WTC11 (cell line): ENCODE measurements at regions not wholly inside any gene's neighbourhood (a gene's known extent, or its start where the extent isn't known, plus 50 kb on each side); places are given as distances from the start of the nearest gene placed in this dataset.

Experiments
- ATAC-seq: fragments of 200-7000 bp; cut with Tn5 transposase; 2 replicates; pipeline ENCODE4 v1.10.0; 2021; ENCODE audit warnings: mild to moderate bottlenecking, moderate library complexity
- CTCF ChIA-PET: fragments of 300-600 bp; sonication (Branson Sonifier 250); formaldehyde crosslinking; loops from one replicate; lab custom pipeline; 2021; ENCODE audit warnings: antibody characterized with exemption; lab: Charles Lee
- POLR2A ChIA-PET: fragments of 350-600 bp; sonication (Branson Sonifier 250); formaldehyde crosslinking; loops from one replicate; lab custom pipeline; 2021; ENCODE audit warnings: antibody characterized with exemption; lab: Charles Lee
- DNase-seq: peaks from one replicate; pipeline ENCODE4 v3.0.0; 2021; ENCODE audit warnings: low spot score
- H3K27ac Mint-ChIP-seq: 2 replicates; pipeline ENCODE4 v1.8.0; 2021; ENCODE audit warnings: mixed read lengths
- H3K27me3 Mint-ChIP-seq: 2 replicates; pipeline ENCODE4 v1.8.0; 2021; ENCODE audit warnings: low read depth, mild to moderate bottlenecking, moderate library complexity, mixed read lengths
- H3K36me3 Mint-ChIP-seq: 2 replicates; pipeline ENCODE4 v1.8.0; 2021; ENCODE audit warnings: mixed read lengths
- H3K4me1 Mint-ChIP-seq: 2 replicates; pipeline ENCODE4 v1.8.0; 2022; ENCODE audit warnings: mixed read lengths
- H3K4me3 Mint-ChIP-seq: 2 replicates; pipeline ENCODE4 v1.8.0; 2021; ENCODE audit warnings: mild to moderate bottlenecking, moderate library complexity, mixed read lengths
- H3K9me3 Mint-ChIP-seq: 2 replicates; pipeline ENCODE4 v1.8.0; 2021; ENCODE audit warnings: mixed read lengths
- ATF1 ChIP-seq: sonication (generic); formaldehyde crosslinking; IDR thresholded peaks from 2 replicates; pipeline ENCODE4 v1.8.1; 2023; ENCODE audit warnings: mild to moderate bottlenecking, moderate library complexity, missing genetic modification reagents
- ATF3 ChIP-seq: sonication (generic); formaldehyde crosslinking; conservative IDR thresholded peaks from 2 replicates; pipeline ENCODE4 v1.8.1; 2022; ENCODE audit warnings: mild to moderate bottlenecking, missing genetic modification reagents
- ATF6 ChIP-seq: sonication (generic); formaldehyde crosslinking; IDR thresholded peaks from 2 replicates; pipeline ENCODE4 v1.8.1; 2023; ENCODE audit warnings: mild to moderate bottlenecking, missing genetic modification reagents
- CREB1 ChIP-seq: sonication (generic); formaldehyde crosslinking; IDR thresholded peaks from 2 replicates; pipeline ENCODE4 v1.8.0; 2023; ENCODE audit warnings: mild to moderate bottlenecking, missing genetic modification reagents
- EMX1 ChIP-seq: fragments of 250-450 bp; sonication (Bioruptor Pico); IDR thresholded peaks from 2 replicates; pipeline ENCODE4 v1.8.0; 2021; ENCODE audit warnings: mild to moderate bottlenecking
- FOXP1 ChIP-seq: sonication (generic); formaldehyde crosslinking; IDR thresholded peaks from 2 replicates; pipeline ENCODE4 v1.8.0; 2022; ENCODE audit warnings: missing genetic modification reagents, mild to moderate bottlenecking, moderate library complexity, borderline replicate concordance
- GRHL2 ChIP-seq: fragments of 250-450 bp; sonication (Bioruptor Pico); IDR thresholded peaks from 2 replicates; pipeline ENCODE4 v1.8.0; 2022; ENCODE audit warnings: mild to moderate bottlenecking, moderate library complexity; ENCODE audit not compliant: insufficient replicate concordance, severe bottlenecking
- GTF2I ChIP-seq: fragments of 250-450 bp; sonication (Bioruptor Pico); conservative IDR thresholded peaks from 2 replicates; pipeline ENCODE4 v1.4.0; 2021; ENCODE audit warnings: mild to moderate bottlenecking
- HMGXB4 ChIP-seq: sonication (generic); formaldehyde crosslinking; IDR thresholded peaks from 2 replicates; pipeline ENCODE4 v1.8.1; 2023; ENCODE audit warnings: mild to moderate bottlenecking, moderate library complexity, missing genetic modification reagents
- KAT7 ChIP-seq: sonication (generic); formaldehyde crosslinking; IDR thresholded peaks from 2 replicates; pipeline ENCODE4 v1.8.1; 2023; ENCODE audit warnings: missing genetic modification reagents, mild to moderate bottlenecking, borderline replicate concordance
- MYBL2 ChIP-seq: sonication (generic); formaldehyde crosslinking; IDR thresholded peaks from 2 replicates; pipeline ENCODE4 v1.8.1; 2023; ENCODE audit warnings: mild to moderate bottlenecking, moderate library complexity, missing genetic modification reagents
- NFATC4 ChIP-seq: fragments of 250-450 bp; sonication (Bioruptor Pico); IDR thresholded peaks from 2 replicates; pipeline ENCODE4 v1.9.0; 2021; ENCODE audit warnings: mild to moderate bottlenecking
- PRDM15 ChIP-seq: sonication (generic); formaldehyde crosslinking; IDR thresholded peaks from 2 replicates; pipeline ENCODE4 v1.8.0; 2022; ENCODE audit warnings: missing genetic modification reagents
- SP1 ChIP-seq: sonication (generic); formaldehyde crosslinking; conservative IDR thresholded peaks from 2 replicates; pipeline ENCODE4 v1.8.1; 2022; ENCODE audit warnings: missing genetic modification reagents
- TEAD4 ChIP-seq: sonication (generic); formaldehyde crosslinking; IDR thresholded peaks from 2 replicates; pipeline ENCODE4 v1.8.0; 2022; ENCODE audit warnings: mild to moderate bottlenecking, missing genetic modification reagents
- TP53 ChIP-seq: sonication (generic); formaldehyde crosslinking; IDR thresholded peaks from 2 replicates; pipeline ENCODE4 v1.8.1; 2023; ENCODE audit warnings: mild to moderate bottlenecking, missing genetic modification reagents
- ZNF219 ChIP-seq: sonication (generic); formaldehyde crosslinking; IDR thresholded peaks from 2 replicates; pipeline ENCODE4 v1.8.0; 2023; ENCODE audit warnings: missing genetic modification reagents, mild to moderate bottlenecking, borderline replicate concordance
- ZNF281 ChIP-seq: sonication (generic); formaldehyde crosslinking; IDR thresholded peaks from 2 replicates; pipeline ENCODE4 v1.8.0; 2023; ENCODE audit warnings: mild to moderate bottlenecking, missing genetic modification reagents
- ZNF532 ChIP-seq: fragments of 250-450 bp; sonication (Bioruptor Pico); IDR thresholded peaks from 2 replicates; pipeline ENCODE4 v1.9.0; 2021; ENCODE audit warnings: mild to moderate bottlenecking, borderline replicate concordance
- TF ChIP-seq, protein P1 (sequence below): fragments of 250-450 bp; sonication (Bioruptor Pico); IDR thresholded peaks from 2 replicates; pipeline ENCODE4 v1.9.0; 2021; ENCODE audit warnings: moderate library complexity, mild to moderate bottlenecking, inconsistent platforms, borderline replicate concordance

DNA sequence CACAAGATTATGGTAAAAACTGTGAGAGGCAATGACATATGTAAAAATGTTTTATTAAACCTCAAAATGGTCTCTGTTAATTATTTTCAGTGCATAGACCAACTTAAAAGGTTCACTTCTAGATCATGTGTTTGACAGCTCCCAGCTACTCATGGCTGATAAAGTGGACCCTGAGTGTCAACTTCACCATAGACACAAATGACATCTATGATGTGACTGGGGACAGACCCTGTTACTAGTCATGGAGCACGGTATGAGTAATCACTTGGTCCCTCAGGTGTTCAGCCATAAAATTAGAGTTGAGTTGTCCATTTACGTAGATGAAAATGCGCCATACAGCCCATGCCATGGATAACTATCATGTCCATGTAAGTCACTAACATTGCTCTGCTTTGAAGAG is 199.8 kb downstream of the ZNF365 start:
- ChIA-PET CTCF (no interaction called here), POLR2A (interaction anchor here (0.6 kb wide), 1 partner anchor 336 kb away, joined by 5 read pairs; no protein-coding TSS in a partner anchor)
- Mint-ChIP-seq H3K27me3 (no peaks in the 10 kb centered on the region), H3K4me1 (no peaks in the 10 kb centered on the region), H3K36me3 (no peaks in the 10 kb centered on the region), H3K27ac (no peak overlapping the region), H3K9me3 (no peaks in the 10 kb centered on the region; the same call in 1 of the 2 replicates), H3K4me3 (no peak overlapping the region)
- no peak for ATAC-seq
- DNase-seq: no peak
- TF ChIP-seq GRHL2 (CRISPR knock-in tag) (no peak), KAT7 (CRISPR knock-in tag) (no peak), GTF2I (CRISPR knock-in tag) (no peak), PRDM15 (CRISPR knock-in tag) (no peak), FOXP1 (CRISPR knock-in tag) (no peak), ATF1 (CRISPR knock-in tag) (no peak), TEAD4 (CRISPR knock-in tag) (no peak), ZNF219 (CRISPR knock-in tag) (no peak), TP53 (CRISPR knock-in tag) (no peak), SP1 (CRISPR knock-in tag) (no peak), EMX1 (no peak), MYBL2 (CRISPR knock-in tag) (no peak), ATF6 (no peak), CREB1 (CRISPR knock-in tag) (no peak), ZNF281 (CRISPR knock-in tag) (no peak), HMGXB4 (CRISPR knock-in tag) (no peak), ZNF532 (CRISPR knock-in tag) (no peak), NFATC4 (CRISPR knock-in tag) (no peak), ATF3 (no peak)
- TF ChIP-seq, protein P1, sequence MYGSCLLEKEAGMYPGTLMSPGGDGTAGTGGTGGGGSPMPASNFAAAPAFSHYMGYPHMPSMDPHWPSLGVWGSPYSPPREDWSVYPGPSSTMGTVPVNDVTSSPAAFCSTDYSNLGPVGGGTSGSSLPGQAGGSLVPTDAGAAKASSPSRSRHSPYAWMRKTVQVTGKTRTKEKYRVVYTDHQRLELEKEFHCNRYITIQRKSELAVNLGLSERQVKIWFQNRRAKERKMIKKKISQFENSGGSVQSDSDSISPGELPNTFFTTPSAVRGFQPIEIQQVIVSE (CRISPR knock-in tag): no peak
